ENCODE measurements at regions not wholly inside any gene's neighbourhood (a gene's known extent, or its start where the extent isn't known, plus 50 kb on each side); places are given as distances from the start of the nearest gene placed in this dataset.

- no peak for TF ChIP-seq ZNF138 (CRISPR knock-in tag; IDR thresholded peaks at IDR 0.05; ENCODE audit: low read depth)
- no peak for TF ChIP-seq ZNF746 (CRISPR knock-in tag; IDR thresholded peaks at IDR 0.05)
- no peak for TF ChIP-seq EZH2 (conservative IDR thresholded peaks at IDR 0.05; ENCODE audit: low read depth, low read length)
- TF ChIP-seq POLR2A (IDR thresholded peaks at IDR 0.05; ENCODE audit: insufficient read depth in 1 of 2, low read depth in 2 of 2, low read length in 2 of 2), result no peak
- TF ChIP-seq, protein P1, sequence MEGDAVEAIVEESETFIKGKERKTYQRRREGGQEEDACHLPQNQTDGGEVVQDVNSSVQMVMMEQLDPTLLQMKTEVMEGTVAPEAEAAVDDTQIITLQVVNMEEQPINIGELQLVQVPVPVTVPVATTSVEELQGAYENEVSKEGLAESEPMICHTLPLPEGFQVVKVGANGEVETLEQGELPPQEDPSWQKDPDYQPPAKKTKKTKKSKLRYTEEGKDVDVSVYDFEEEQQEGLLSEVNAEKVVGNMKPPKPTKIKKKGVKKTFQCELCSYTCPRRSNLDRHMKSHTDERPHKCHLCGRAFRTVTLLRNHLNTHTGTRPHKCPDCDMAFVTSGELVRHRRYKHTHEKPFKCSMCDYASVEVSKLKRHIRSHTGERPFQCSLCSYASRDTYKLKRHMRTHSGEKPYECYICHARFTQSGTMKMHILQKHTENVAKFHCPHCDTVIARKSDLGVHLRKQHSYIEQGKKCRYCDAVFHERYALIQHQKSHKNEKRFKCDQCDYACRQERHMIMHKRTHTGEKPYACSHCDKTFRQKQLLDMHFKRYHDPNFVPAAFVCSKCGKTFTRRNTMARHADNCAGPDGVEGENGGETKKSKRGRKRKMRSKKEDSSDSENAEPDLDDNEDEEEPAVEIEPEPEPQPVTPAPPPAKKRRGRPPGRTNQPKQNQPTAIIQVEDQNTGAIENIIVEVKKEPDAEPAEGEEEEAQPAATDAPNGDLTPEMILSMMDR (CRISPR knock-in tag; IDR thresholded peaks at IDR 0.05), result no peak
- no peak for TF ChIP-seq ZFP1 (CRISPR knock-in tag; IDR thresholded peaks at IDR 0.05)
- TF ChIP-seq, protein P2, sequence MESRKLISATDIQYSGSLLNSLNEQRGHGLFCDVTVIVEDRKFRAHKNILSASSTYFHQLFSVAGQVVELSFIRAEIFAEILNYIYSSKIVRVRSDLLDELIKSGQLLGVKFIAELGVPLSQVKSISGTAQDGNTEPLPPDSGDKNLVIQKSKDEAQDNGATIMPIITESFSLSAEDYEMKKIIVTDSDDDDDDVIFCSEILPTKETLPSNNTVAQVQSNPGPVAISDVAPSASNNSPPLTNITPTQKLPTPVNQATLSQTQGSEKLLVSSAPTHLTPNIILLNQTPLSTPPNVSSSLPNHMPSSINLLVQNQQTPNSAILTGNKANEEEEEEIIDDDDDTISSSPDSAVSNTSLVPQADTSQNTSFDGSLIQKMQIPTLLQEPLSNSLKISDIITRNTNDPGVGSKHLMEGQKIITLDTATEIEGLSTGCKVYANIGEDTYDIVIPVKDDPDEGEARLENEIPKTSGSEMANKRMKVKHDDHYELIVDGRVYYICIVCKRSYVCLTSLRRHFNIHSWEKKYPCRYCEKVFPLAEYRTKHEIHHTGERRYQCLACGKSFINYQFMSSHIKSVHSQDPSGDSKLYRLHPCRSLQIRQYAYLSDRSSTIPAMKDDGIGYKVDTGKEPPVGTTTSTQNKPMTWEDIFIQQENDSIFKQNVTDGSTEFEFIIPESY (CRISPR knock-in tag; IDR thresholded peaks at IDR 0.05), result no peak
- no peak for TF ChIP-seq RBAK (CRISPR knock-in tag; IDR thresholded peaks at IDR 0.05)
- TF ChIP-seq ZNF274 (CRISPR knock-in tag; IDR thresholded peaks at IDR 0.05), result no peak
- TF ChIP-seq MAFK (conservative IDR thresholded peaks at IDR 0.05 in 1 of 2, IDR thresholded peaks at IDR 0.05 in 1 of 2; ENCODE audit: low read length in 2 of 2), result no peak
These were observed 206.1 kb downstream of the SMAD2 start for GRCh38 chr18:47724186-47724975.
